ENCODE measurements at regions not wholly inside any gene's neighbourhood (a gene's known extent, or its start where the extent isn't known, plus 50 kb on each side); places are given as distances from the start of the nearest gene placed in this dataset.

DNA sequence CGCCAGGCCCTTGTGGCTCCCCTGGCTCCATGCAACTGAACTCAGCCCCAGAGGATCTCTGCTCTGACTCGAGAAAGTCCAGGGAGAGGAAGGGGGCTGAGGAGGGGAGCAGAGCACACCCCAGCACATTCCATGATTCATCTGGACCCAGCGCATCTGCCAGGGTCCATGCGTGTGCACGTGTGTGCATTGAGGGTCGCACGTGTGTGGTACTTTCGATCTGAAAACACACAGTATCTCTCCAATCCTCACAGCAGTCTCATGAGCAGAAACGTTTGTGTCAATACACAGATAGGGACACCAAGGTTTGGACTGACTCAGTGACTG is 146.4 kb upstream of the ID2 start:
- Histone ChIP-seq H3K27me3 (ENCODE audit: control insufficient read depth, insufficient read depth, low read length) (no peaks in the 10 kb centered on the region), H3K4me1 (ENCODE audit: control insufficient read depth, insufficient read depth, low read length) (peaks cover 9% of the 10 kb centered on the region), H3K9me3 (replicated peaks; ENCODE audit: low read length) (peaks cover 11% of the 10 kb centered on the region), H3K4me2 (ENCODE audit: low read length) (no peak overlapping the region), H3K36me3 (ENCODE audit: insufficient read depth, low read length) (no peaks in the 10 kb centered on the region), H3K4me3 (ENCODE audit: low read length) (no peak overlapping the region), H3K9ac (ENCODE audit: low read depth, low read length) (no peak overlapping the region)

DNA sequence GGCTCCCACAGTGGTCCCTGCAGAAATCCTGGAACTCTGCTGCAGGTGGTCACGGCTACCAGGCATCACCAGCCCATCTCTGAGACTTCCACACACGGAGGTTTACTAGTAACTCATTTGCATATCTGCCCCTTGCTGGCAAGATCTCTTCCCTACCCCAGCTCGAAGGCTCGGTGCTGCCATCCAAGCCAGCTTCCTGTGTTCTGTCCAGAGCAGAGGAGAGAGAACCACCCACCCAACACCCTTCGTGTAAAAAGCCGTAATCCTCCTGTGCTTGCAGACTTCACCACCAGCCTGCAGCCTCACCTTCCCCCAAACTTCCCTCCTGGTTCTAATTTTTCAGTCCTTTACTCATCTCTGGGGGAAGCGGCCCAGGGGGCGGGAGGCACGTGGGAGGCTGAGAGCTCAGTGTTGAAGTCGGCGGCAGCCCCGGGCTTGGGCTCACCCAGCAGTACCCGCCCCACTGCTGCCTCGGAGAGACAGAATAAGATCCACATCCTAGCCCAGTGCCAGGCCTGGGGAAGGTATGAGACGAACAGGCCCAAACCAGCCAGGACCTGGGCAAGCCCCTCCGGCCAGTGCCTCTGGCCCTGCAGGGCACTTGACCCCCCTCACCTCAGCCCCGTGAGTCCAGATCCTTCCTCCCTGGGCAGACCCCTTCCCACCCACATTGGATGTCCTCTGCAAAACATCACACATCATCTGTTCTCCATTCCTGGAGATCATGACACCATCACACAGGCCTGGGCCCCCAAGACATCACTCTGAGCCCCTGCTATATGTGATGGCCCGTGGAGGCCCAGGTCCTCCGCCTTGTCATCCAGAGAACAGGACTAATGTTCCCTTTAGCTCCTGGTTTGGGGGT is 145.8 kb upstream of the ID2 start:
- H3K27me3 ChIP-seq (ENCODE audit: control insufficient read depth, insufficient read depth, low read length) = no peaks in the 10 kb centered on the region
- peaks cover 9% of the 10 kb centered on the region for H3K4me1 ChIP-seq (ENCODE audit: control insufficient read depth, insufficient read depth, low read length)
- H3K9ac ChIP-seq (ENCODE audit: low read depth, low read length) = no peak overlapping the region

DNA sequence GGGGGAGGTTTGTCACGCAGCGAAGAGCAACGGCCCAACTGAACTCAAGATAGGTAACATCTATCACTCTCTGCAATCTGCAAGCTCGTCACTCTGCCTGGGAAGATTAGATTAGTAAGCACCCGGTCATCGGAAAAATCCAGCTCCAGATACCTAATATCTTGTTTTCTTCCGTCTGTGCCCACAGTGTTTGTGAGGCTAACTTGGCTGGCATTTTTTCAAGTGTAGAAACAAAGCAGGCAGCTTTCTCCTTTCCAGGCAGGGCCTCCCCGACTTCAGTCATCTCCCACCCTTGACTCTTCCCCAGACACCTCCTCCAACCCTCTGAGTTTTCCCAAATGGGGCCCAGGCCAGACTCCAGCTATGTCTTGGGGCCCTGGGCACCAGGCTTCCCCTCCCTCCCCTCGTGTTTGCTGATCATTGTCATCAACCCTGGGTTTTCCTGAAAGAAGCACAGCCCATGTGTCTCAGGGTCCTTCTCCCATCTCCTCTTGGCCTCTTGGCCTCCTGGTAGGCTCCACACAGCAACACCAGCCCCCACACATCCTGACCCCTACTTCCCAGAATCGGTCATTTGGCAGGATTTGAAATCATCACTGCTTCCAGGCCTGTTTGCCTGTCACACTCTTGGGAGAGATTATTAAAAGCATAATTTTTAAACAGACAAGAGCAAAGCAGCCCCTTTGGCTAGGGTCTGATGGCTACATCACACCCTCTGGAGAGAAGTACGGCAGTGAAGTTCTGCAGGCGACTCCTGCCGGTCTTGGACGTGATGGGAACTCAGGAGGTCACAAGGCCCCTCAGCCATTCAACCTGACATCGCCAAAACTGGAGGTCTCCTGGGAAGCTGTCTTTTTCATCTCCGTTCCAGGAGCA is 144.9 kb upstream of the ID2 start:
- Histone ChIP-seq H3K36me3 (ENCODE audit: insufficient read depth, low read length) (no peaks in the 10 kb centered on the region), H3K4me1 (ENCODE audit: control insufficient read depth, insufficient read depth, low read length) (peaks cover 9% of the 10 kb centered on the region), H3K4me3 (ENCODE audit: low read length) (no peak overlapping the region)

More for the DNA sequence above, 145.8 kb upstream of the ID2 start:
- Histone ChIP-seq H3K36me3 (ENCODE audit: insufficient read depth, low read length) (no peaks in the 10 kb centered on the region), H3K4me3 (ENCODE audit: low read length) (no peak overlapping the region), H3K4me2 (ENCODE audit: low read length) (no peak overlapping the region), H3K9me3 (replicated peaks; ENCODE audit: low read length) (peaks cover 11% of the 10 kb centered on the region)

DNA sequence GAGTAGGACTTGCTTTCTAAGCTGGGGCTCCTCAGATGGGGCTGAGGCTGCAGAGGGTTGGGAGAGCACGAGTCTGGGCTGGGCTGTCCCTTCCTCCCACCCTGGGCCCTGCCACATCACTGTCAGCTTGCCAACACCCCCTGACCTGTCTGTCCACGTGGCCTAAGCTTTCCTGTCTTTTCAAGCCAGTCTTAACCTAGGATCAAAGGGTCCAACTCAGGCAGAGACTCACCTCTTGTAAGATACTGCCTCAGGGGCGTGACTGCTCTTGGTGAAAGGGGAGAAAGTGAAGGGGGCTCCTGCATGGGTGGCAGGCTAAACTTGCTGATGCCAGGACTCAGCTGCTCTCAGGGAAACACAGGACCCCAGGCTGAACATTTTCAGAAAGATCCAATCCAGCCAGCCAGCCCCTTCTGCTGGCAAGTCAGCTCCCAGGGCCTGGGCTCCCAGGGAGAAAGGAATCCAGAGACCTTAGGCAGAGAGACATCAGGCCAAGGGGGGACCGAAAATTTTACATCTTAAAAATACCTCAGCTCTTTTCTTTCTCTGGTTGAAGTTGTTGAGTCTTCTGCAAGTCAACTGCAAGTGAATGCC is 144.2 kb upstream of the ID2 start:
- Histone ChIP-seq H3K9me3 (replicated peaks; ENCODE audit: low read length) (no peaks in the 10 kb centered on the region), H3K36me3 (ENCODE audit: insufficient read depth, low read length) (no peaks in the 10 kb centered on the region), H3K27me3 (ENCODE audit: control insufficient read depth, insufficient read depth, low read length) (no peaks in the 10 kb centered on the region), H3K4me2 (ENCODE audit: low read length) (no peak overlapping the region), H3K9ac (ENCODE audit: low read depth, low read length) (no peak overlapping the region), H3K4me3 (ENCODE audit: low read length) (no peak overlapping the region), H3K4me1 (ENCODE audit: control insufficient read depth, insufficient read depth, low read length) (peaks cover 10% of the 10 kb centered on the region)

More for the DNA sequence above, 144.9 kb upstream of the ID2 start:
- H3K9me3 ChIP-seq (replicated peaks; ENCODE audit: low read length) = peaks cover 3% of the 10 kb centered on the region
- no peak overlapping the region for H3K9ac ChIP-seq (ENCODE audit: low read depth, low read length)
- no peaks in the 10 kb centered on the region for H3K27me3 ChIP-seq (ENCODE audit: control insufficient read depth, insufficient read depth, low read length)
- no peak overlapping the region for H3K4me2 ChIP-seq (ENCODE audit: low read length)

DNA sequence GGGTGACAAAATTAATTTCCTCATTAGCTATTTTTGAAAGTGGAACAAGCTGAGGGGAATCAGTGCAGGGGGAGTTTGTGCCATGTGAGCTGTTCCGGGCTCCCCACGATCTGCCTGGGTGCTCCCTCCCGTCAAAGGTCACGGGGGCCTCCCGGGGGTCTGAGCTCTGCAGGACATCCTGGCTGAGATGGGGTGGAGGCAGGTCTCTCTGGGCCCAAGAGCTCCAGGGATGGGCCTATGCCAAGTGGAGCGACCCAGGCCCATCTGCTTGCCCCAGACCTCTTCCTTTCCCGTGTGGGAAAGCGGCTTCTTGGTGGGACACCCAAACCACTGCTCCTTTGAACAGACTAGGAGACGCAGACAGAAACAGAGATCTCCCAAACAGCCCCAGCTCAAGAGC is 143.3 kb upstream of the ID2 start:
- no peaks in the 10 kb centered on the region for H3K27me3 ChIP-seq (ENCODE audit: control insufficient read depth, insufficient read depth, low read length)
- H3K4me1 ChIP-seq (ENCODE audit: control insufficient read depth, insufficient read depth, low read length) = peaks cover 18% of the 10 kb centered on the region
- H3K36me3 ChIP-seq (ENCODE audit: insufficient read depth, low read length) = no peaks in the 10 kb centered on the region
- H3K9ac ChIP-seq (ENCODE audit: low read depth, low read length) = no peak overlapping the region
- H3K4me2 ChIP-seq (ENCODE audit: low read length) = no peak overlapping the region
- no peaks in the 10 kb centered on the region for H3K9me3 ChIP-seq (replicated peaks; ENCODE audit: low read length)
- no peak overlapping the region for H3K4me3 ChIP-seq (ENCODE audit: low read length)

DNA sequence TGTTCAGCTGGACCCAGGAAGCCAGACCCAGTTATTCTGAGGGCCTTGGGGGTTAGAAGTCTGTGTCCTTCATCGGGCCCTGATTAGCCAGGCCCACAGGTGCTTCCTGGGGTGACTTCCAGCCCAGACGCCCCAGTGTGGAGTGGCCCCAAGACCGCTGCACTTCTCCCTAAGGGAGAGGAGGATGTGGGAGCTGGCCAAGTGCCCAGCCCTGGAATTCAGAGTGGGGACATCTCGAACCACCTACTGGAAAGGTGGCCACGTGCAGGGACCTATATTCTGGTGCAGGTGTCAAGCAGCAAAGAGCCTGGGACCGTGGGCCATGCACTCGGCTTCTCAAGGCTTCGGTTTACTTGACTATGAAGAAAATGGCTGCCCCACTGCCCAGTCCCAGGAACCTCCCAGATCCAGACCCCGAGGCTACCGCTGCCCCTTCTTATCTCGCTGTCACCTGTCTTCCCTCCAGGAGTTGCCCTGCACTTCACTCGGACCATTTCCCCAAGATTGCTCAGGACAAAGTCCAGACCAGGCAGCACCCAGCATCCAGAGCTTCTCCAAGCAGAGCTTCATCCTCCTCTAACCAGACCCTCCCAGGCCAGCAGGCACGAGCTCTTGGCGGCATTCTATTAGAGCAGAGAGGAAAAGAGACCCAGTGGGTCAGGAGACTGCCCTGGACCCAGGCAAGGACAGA is 142.8 kb upstream of the ID2 start:
- Histone ChIP-seq H3K27me3 (ENCODE audit: control insufficient read depth, insufficient read depth, low read length) (no peaks in the 10 kb centered on the region), H3K4me3 (ENCODE audit: low read length) (no peak overlapping the region), H3K9me3 (replicated peaks; ENCODE audit: low read length) (no peaks in the 10 kb centered on the region), H3K9ac (ENCODE audit: low read depth, low read length) (no peak overlapping the region), H3K36me3 (ENCODE audit: insufficient read depth, low read length) (no peaks in the 10 kb centered on the region), H3K4me2 (ENCODE audit: low read length) (no peak overlapping the region), H3K4me1 (ENCODE audit: control insufficient read depth, insufficient read depth, low read length) (peaks cover 23% of the 10 kb centered on the region)

DNA sequence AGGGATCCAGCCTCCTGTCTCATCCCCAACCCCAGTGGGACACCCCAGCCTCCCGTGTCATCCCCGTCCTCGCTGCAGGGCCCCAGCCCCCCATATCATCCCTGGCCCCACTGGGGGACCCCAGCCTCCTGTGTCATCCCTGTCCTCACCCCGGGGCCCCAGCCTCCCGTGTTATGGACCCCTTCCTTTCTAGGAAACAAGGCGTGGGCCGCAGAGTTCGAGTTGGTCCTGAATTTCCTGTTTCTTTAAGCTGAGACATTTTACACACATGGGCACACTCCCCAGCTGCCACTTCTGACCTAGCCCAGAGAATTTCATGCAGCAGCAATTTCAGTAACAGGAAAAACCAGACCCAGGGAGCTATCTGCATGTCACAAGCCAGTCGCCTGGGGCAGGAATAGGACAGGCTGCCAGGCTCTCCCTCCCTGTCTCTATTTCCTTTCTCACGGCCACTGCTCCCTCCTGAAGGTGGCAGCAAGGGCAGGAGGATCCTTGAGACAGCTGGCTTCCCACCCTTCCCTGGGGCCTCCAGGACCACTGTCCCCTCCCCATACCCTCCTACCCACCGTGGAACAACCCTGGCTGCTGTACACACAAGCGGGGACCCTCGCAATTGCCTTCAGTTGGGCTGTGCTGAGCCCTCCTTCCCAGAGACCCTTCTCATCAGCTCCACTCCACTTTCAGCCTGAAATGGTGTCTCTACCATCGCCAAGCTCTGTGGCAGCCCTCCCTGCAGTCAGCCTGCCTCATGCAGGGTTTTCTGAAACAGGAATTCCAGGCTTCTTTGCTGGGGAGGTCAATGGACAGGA is 141.9 kb upstream of the ID2 start:
- Histone ChIP-seq H3K4me1 (ENCODE audit: control insufficient read depth, insufficient read depth, low read length) (peaks cover 28% of the 10 kb centered on the region), H3K27me3 (ENCODE audit: control insufficient read depth, insufficient read depth, low read length) (no peaks in the 10 kb centered on the region), H3K4me3 (ENCODE audit: low read length) (no peak overlapping the region), H3K4me2 (ENCODE audit: low read length) (no peak overlapping the region), H3K9me3 (replicated peaks; ENCODE audit: low read length) (no peaks in the 10 kb centered on the region), H3K9ac (ENCODE audit: low read depth, low read length) (no peak overlapping the region), H3K36me3 (ENCODE audit: insufficient read depth, low read length) (no peaks in the 10 kb centered on the region)

DNA sequence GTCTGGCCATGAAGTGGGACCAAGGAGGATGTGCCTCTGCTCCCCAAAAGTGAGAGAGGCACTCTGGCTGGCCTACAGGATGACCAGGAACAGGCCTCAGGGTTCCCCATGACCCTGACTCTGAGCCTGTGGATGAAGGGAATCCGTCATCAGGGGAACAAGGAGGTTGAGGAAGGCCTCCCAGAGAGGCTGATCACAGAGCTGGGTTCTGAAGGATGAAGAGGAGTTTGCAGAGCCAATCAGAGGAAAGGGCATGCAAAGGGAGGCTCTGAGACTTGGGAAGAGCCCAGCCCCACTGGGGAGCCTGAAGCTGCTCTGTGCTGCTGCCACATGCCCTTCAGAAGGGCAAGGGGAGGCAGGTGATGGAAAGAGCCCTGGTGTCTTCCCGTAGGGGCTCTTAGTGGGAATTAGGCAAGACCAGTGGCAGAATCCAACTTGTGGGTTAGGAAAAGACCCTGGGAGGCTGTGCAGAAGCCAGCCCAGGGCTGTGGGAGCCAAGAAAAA is 141.3 kb upstream of the ID2 start:
- H3K4me2 ChIP-seq (ENCODE audit: low read length) = no peak overlapping the region
- no peaks in the 10 kb centered on the region for H3K27me3 ChIP-seq (ENCODE audit: control insufficient read depth, insufficient read depth, low read length)
- peaks cover 29% of the 10 kb centered on the region for H3K4me1 ChIP-seq (ENCODE audit: control insufficient read depth, insufficient read depth, low read length)
- H3K9me3 ChIP-seq (replicated peaks; ENCODE audit: low read length) = no peaks in the 10 kb centered on the region
- H3K4me3 ChIP-seq (ENCODE audit: low read length) = no peak overlapping the region
- H3K9ac ChIP-seq (ENCODE audit: low read depth, low read length) = no peak overlapping the region
- no peaks in the 10 kb centered on the region for H3K36me3 ChIP-seq (ENCODE audit: insufficient read depth, low read length)

DNA sequence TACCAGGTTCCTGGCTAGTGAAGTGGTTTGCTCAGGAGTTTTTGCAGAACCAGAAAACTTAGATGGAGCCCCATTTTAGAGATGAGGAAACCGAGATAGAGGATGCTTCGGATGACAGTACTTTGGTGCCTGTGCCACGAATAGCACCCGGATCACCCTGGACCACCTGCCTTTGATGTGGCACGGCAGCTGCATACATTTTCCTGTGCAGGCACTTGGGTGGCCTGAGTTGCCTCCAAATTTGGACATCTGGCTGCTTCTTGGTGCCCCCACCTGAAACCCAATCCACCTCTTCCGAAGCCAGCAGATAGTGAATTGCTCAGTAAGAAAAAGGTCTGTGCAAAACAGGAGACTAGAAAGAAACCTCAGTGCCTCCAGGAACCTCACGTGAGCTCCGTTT is 140.6 kb upstream of the ID2 start:
- H3K4me2 ChIP-seq (ENCODE audit: low read length) = no peak overlapping the region
- H3K9me3 ChIP-seq (replicated peaks; ENCODE audit: low read length) = no peaks in the 10 kb centered on the region
- H3K27me3 ChIP-seq (ENCODE audit: control insufficient read depth, insufficient read depth, low read length) = no peaks in the 10 kb centered on the region
- H3K4me1 ChIP-seq (ENCODE audit: control insufficient read depth, insufficient read depth, low read length) = peaks cover 30% of the 10 kb centered on the region
- H3K36me3 ChIP-seq (ENCODE audit: insufficient read depth, low read length) = no peaks in the 10 kb centered on the region
- no peak overlapping the region for H3K4me3 ChIP-seq (ENCODE audit: low read length)
- H3K9ac ChIP-seq (ENCODE audit: low read depth, low read length) = no peak overlapping the region

DNA sequence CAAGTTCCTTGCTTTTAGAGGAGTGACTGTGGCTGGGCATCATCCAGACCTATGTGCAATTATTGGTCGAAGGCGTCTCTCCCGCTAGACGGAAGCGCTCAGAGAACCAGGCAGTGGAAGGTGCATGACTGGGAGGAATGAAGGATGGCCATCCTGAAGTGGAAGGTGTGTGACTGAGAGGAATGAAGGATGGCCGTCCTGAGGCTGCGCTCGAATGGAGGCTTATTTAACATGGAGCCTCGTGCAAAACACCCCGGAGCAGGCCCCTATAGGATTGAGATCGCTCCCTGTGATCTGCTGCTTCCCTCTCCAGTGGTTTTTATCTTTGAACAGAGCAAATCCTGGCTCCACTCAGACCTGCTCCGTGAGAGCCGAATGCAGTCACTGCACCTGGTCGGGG is 140.2 kb upstream of the ID2 start:
- H3K4me1 ChIP-seq (ENCODE audit: control insufficient read depth, insufficient read depth, low read length) = peaks cover 30% of the 10 kb centered on the region
- H3K4me3 ChIP-seq (ENCODE audit: low read length) = no peak overlapping the region
- no peaks in the 10 kb centered on the region for H3K36me3 ChIP-seq (ENCODE audit: insufficient read depth, low read length)
- no peak overlapping the region for H3K4me2 ChIP-seq (ENCODE audit: low read length)
- no peaks in the 10 kb centered on the region for H3K27me3 ChIP-seq (ENCODE audit: control insufficient read depth, insufficient read depth, low read length)
- no peak overlapping the region for H3K9ac ChIP-seq (ENCODE audit: low read depth, low read length)
- no peaks in the 10 kb centered on the region for H3K9me3 ChIP-seq (replicated peaks; ENCODE audit: low read length)

Measured in skeletal muscle satellite cell (primary cell).